ENCODE measurements at regions not wholly inside any gene's neighbourhood (a gene's known extent, or its start where the extent isn't known, plus 50 kb on each side); places are given as distances from the start of the nearest gene placed in this dataset.

GRCh38 chr4:185862340-185862739 is 50.3 kb upstream of the SORBS2 start:
- no peak for DNase-seq (ENCODE audit: low spot score)

GRCh38 chr4:185863946-185864345 is 52.0 kb upstream of the SORBS2 start:
- no peak for DNase-seq (ENCODE audit: low spot score)

- DNase-seq (ENCODE audit: low spot score) = peak; percentile 59
Measured at GRCh38 chr4:185865901-185866328, 53.9 kb upstream of the SORBS2 start.

- DNase-seq (ENCODE audit: low spot score) = no peak
Measured at GRCh38 chr4:185867770-185868169, 55.8 kb upstream of the SORBS2 start.

- DNase-seq (ENCODE audit: low spot score) = no peak
Measured at GRCh38 chr4:185868983-185869382, 57.0 kb upstream of the SORBS2 start.

GRCh38 chr4:185869427-185869826 is 57.4 kb upstream of the SORBS2 start:
- no peak for DNase-seq (ENCODE audit: low spot score)

- no peak for DNase-seq (ENCODE audit: low spot score)
Measured at GRCh38 chr4:185870366-185870765, 58.4 kb upstream of the SORBS2 start.

GRCh38 chr4:185872747-185873380 is 60.9 kb upstream of the SORBS2 start:
- DNase-seq (ENCODE audit: low spot score) = no peak

GRCh38 chr4:185874516-185875230 is 62.7 kb upstream of the SORBS2 start:
- DNase-seq (ENCODE audit: low spot score) = peak; percentile 37

GRCh38 chr4:185875316-185875907 is 63.4 kb upstream of the SORBS2 start:
- no peak for DNase-seq (ENCODE audit: low spot score)

- no peak for DNase-seq (ENCODE audit: low spot score)
Measured at GRCh38 chr4:185878633-185879032, 66.6 kb upstream of the SORBS2 start.

GRCh38 chr4:185879666-185880312 is 67.8 kb upstream of the SORBS2 start:
- no peak for DNase-seq (ENCODE audit: low spot score)

- no peak for DNase-seq (ENCODE audit: low spot score)
Measured at GRCh38 chr4:185880571-185880970, 68.6 kb upstream of the SORBS2 start.

- DNase-seq (ENCODE audit: low spot score) = peak; percentile 12
Measured at GRCh38 chr4:185881430-185881829, 69.4 kb upstream of the SORBS2 start.

GRCh38 chr4:185883591-185883990 is 71.6 kb upstream of the SORBS2 start:
- no peak for DNase-seq (ENCODE audit: low spot score)

GRCh38 chr4:185885075-185885474 is 73.1 kb upstream of the SORBS2 start:
- DNase-seq (ENCODE audit: low spot score) = no peak

- no peak for DNase-seq (ENCODE audit: low spot score)
Measured at GRCh38 chr4:185885604-185886003, 73.6 kb upstream of the SORBS2 start.

- DNase-seq (ENCODE audit: low spot score) = no peak
Measured at GRCh38 chr4:185886832-185887524, 75.0 kb upstream of the SORBS2 start.

- no peak for DNase-seq (ENCODE audit: low spot score)
Measured at GRCh38 chr4:185888676-185889075, 76.7 kb upstream of the SORBS2 start.

GRCh38 chr4:185889585-185889984 is 77.6 kb upstream of the SORBS2 start:
- DNase-seq (ENCODE audit: low spot score) = no peak

- no peak for DNase-seq (ENCODE audit: low spot score)
Measured at GRCh38 chr4:185890196-185890595, 78.2 kb upstream of the SORBS2 start.

- DNase-seq (ENCODE audit: low spot score) = no peak
Measured at GRCh38 chr4:185892165-185892564, 80.2 kb upstream of the SORBS2 start.
